ENCODE measurements at regions not wholly inside any gene's neighbourhood (a gene's known extent, or its start where the extent isn't known, plus 50 kb on each side); places are given as distances from the start of the nearest gene placed in this dataset.
"Not testable (repeated sequence)": the region's sequence is repeated elsewhere in the genome, so short reads cannot be mapped to it uniquely, and the experiment has no call there.

GRCh38 chr2:142827170-142827569 is 50.3 kb upstream of the KYNU start:
- DNase-seq: no peak

GRCh38 chr2:142825861-142826260 is 51.6 kb upstream of the KYNU start:
- peak; percentile 30 for DNase-seq

GRCh38 chr2:142824756-142825155 is 52.7 kb upstream of the KYNU start:
- DNase-seq: no peak

DNA sequence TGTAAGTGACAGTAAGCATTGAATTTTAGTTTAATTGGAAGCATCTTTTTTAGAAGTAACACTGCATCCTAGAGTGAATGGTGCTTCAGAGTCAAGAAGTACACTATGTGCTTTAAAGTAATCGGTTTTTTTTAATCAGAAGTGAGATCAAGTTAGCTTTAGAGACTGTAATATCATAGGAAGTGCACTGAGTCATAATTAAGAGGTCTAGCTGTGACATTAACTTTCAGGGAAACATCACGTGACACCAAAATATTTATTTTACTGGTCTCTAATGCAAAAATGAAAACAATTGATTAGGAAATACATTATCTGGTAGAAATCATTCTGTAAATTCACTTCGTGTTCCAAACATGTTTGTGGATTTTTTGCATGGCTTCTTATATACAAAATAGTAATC is 55.3 kb upstream of the KYNU start:
- no peak for DNase-seq

DNA sequence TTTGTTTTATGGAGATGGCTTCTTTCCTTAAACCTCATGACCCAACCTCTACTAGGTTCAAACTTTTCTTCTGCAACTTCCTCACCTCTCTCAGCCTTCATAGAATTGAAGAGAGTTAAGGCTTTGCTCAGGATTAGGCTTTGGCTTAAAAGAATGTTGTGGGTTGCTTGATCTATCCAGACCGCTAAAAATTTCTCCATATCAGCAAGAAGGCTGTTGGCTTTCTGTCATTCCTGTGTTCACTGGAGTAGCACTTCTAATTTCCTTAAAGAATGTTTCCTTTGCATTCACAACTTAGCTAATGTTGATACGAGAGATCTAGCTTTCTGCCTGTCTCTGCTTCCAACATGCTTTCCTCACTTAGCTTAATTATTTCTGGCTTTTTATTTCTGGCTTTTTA is 58.1 kb upstream of the KYNU start:
- DNase-seq: no peak

DNA sequence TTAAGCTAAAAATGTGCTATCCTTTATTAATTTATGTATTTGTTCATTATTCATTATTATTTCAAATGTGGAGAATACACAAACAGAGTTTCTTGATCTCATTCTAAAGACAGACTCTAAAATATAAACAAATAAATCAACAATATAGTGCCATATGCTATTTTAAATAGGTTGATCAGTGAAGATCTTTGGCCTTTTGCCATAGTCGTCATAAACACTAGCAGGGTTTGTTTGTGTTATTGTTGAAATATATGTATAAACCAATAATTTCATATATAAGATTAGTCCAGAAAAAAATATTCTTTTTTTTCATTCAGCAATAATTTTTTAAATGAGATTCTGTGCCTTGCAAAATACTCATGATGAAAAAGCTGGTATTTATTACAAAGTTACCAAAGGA is 62.1 kb upstream of the KYNU start:
- no peak for DNase-seq

GRCh38 chr2:142813830-142814829 is 63.3 kb upstream of the KYNU start:
- no peak for DNase-seq

- DNase-seq: not testable (repeated sequence)
These were observed 65.8 kb upstream of the KYNU start for GRCh38 chr2:142811644-142812043.

GRCh38 chr2:142805244-142805643 is 72.2 kb upstream of the KYNU start:
- DNase-seq: no peak

- DNase-seq: no peak
These were observed 74.3 kb upstream of the KYNU start for GRCh38 chr2:142803158-142803557.

GRCh38 chr2:142796588-142796987 is 80.9 kb upstream of the KYNU start:
- peak; percentile 35 for DNase-seq

DNA sequence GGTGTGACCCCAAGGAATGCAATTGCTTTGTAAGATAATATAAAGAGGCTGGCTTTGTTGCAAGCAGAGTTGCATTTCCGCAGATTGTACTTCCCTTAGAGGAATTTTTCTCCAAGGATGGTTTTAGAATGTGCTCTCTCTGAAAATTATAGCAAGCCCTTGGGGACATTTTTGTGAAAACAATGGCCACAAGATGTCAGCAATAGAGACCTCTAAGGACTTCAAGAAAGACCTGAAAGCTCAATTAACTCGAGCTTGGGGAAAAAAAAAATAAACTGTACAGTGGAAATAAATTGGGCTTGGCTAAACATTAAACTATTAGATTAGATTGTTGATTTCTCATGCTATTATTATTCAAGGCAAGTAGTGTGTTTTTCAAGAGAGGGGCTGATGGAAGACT is 81.3 kb upstream of the KYNU start:
- no peak for DNase-seq

DNA sequence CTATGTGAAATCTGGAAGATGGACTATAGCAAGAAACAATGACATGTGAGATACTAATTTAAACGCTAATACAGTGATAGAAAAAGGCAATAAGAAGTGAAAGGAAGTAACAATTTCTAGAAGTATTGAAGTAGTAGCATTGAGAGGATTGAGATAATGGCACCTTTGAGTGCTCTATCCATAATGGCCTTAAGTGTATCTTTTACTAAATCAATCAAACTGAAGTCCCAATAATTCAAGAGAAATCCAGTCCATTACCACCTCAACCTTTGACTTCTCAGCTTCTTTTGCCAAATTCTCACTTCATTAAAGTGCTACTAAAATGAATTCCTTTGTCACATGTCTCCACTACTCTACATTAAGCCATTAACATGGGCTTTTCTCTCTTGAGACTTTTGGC is 82.6 kb upstream of the KYNU start:
- DNase-seq: no peak

GRCh38 chr2:142792328-142792727 is 85.1 kb upstream of the KYNU start:
- DNase-seq: not testable (repeated sequence)

DNA sequence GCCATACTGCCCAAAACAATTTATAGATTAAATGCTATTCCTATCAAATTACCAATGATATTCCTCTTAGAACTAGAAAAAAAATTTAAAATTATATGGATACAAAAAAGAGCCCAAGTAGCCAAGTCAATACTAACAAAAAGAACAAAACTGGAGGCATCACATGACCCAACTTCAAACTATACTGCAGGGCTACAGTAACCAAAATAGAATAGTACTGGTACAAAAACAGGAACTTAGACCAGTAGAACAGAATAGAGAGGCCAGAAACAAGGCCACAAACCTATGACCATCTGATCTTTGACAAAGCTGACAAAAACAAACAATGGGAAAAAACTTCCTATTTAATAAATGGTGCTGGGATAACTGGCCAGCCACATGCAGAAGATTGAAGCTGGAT is 86.1 kb upstream of the KYNU start:
- no peak for DNase-seq

DNA sequence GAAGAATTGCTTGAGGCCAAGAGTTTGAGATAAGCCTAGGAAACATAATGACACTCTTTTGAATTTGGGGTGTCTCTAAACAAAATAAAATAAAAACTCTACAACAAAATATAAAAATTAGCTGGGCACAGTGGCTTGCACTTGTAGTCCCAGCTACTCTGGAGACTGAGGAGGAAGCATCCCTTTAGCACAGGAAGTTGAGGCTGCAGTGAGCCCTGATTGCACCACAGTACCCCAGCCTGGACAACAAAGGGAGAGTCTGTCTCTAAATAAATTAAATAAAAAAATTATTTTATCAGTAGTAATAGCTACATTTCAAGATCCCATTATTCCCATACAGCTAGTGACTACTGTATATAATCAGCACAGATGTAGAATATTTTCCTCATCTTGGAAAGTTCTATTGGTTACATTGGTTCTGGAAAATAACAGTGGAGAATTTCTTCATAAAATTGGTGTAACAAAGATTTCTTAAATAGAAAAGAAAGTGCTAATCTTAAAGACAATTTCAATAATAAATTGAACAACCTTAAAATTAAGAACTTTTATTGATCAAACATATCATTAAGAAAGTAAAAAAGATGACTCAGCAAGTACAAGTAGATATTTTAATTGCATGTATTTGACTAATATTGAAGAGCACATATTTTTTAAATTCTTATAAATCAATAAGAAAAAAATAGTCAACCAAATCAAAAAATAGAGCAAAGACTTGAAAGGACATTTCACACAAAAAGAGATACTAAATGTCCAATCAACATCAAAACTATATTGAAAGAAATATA is 90.4 kb upstream of the KYNU start:
- DNase-seq: peak; percentile 21

GRCh38 chr2:142782942-142783443 is 94.5 kb upstream of the KYNU start:
- no peak for DNase-seq

- DNase-seq: no peak
These were observed 96.3 kb upstream of the KYNU start for GRCh38 chr2:142781146-142781545.

DNA sequence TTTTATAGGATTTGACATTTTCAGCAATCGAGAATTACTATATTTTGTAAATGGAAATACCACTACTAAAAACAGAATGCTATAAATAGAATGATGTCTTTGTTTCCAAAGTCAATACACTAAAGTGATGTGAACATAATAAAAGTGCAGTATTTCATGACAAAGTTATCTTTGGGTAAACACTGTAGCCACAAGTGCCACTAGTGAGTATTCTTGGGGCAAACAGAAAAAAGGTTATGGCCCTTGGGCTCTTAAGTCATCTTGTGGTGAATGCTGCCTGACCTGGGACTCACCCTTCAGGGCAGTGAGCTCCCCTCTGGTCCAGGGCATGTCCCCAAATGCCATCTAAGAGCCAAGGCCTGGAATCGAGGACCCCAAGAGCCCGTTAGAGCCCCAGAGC is 99.2 kb upstream of the KYNU start:
- no peak for DNase-seq

DNA sequence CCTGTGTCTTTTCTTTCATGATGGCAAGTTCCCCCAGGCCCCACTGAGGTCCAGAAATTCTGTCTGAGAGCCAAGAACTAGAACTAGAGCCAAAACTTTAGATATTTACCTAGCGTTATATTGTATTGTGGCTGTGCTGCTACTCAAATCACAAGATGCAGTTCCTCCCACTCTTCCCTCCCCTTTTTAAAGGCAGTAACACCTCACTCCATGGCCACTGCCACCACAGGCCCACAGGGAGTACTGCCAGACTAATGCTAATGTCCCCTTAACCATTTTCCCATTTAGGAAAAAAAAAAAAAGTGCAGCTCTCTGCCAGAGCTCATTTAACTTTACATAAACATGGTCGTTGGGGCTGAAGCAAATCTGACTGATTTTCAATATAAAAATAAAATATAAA is 99.7 kb upstream of the KYNU start:
- DNase-seq: no peak

DNA sequence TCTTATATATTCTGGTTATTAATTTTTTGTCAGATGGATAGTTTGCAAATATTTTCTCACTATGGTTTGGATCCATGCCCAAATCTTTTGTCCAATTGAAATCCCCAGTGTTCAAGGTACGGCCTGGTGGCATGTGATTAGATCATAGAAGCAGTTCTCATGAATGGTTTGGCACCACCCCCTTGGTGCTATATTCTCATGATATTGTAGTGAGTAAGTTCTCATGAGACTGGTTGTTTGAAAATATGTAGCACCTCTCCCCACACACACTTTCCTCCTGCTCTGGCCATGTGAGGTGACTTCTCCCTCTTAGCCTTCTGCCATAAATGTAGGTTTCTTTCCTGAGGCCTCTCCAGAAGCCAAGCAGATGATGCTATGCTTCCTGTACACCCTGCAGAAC is 107.7 kb upstream of the KYNU start:
- DNase-seq: no peak

DNA sequence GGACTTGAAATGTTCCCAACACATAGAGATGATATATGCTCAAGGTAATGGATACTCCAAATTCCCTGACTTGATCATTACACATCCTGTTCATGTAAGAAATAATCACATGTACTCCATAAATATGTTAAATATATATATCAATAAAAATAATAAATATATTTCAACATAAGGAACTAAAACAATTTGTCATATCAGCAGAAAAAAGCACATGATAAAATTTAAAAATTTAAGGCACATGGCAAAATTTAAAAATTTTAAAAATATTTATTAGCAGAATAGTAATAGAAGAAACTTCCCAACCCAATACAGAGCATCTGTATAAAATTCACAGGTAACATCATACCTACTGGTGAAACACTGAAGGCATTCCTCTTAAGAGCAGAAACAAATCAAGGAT is 109.6 kb upstream of the KYNU start:
- no peak for DNase-seq

DNA sequence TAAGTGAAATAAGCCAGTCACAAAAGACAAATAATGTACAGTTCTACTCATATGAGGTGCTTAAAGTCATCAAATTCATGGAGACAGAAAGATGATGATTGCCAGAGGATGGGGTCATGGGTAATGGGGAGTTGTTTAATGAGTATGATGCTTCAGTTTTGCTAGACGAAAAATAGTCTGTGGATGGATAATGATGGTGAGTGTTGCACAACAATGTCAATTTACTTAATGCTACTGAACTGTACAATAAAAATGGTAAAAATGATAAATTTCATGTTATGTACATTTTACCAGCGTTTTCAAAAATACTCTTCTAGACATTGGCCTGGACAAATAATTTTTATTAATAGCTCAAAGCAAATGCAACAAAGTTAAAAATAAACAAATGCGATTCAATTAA is 118.5 kb upstream of the KYNU start:
- DNase-seq: no peak

- DNase-seq: no peak
These were observed 120.4 kb upstream of the KYNU start for GRCh38 chr2:142757111-142757510.
